ENCODE measurements at regions not wholly inside any gene's neighbourhood (a gene's known extent, or its start where the extent isn't known, plus 50 kb on each side); places are given as distances from the start of the nearest gene placed in this dataset.

DNA sequence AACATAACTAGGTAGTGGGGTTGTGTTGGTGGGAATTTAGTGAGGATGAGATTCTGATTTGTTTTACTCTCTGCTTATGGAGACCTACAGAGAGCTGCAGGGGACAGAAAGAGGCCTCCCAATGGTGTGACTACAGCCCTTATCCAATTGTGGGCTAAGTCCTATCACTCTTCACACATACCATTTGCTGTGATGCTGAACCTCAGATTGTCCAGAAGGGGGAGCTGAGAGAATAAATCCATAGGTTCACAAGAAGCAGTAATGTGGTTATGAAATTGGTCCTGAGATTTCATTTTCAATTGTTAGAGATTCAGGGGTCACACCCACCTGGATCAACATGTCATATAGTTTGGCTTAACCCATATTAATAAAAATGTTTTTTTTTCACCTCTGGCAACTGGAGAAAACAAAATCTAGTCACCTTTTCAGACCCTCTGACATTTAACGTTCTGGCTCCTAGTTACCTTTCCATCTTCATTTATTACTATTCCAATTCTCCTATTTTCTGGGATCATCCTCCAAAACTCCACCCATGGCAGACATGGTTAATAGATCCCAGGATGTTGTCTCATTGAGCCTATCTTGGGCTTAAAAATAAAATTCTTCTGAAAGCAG lies 53.3 kb upstream of the PTPN5 start:
- Histone ChIP-seq H3K27me3 (ENCODE audit: control insufficient read depth in 1 of 2, insufficient read depth in 2 of 2, low read length in 2 of 2) (no peaks in the 10 kb centered on the region), H3K4me1 (ENCODE audit: insufficient read depth, low read length) (no peaks in the 10 kb centered on the region), H3K4me2 (ENCODE audit: low read depth, low read length) (no peak overlapping the region), H2AFZ (ENCODE audit: low read length) (no peak overlapping the region), H4K20me1 (ENCODE audit: insufficient read depth, low read length) (no peaks in the 10 kb centered on the region), H3K27ac (ENCODE audit: extremely low read length, insufficient read depth, low read length) (no peak overlapping the region), H3K4me3 (replicated peaks in 1 of 3; ENCODE audit: insufficient read depth in 1 of 3, low read depth in 2 of 3, low read length in 3 of 3) (no peak overlapping the region), H3K36me3 (replicated peaks in 1 of 2; ENCODE audit: control insufficient read depth in 1 of 2, insufficient read depth in 2 of 2, low read length in 2 of 2) (no peaks in the 10 kb centered on the region), H3K9ac (ENCODE audit: insufficient read depth, low read depth, low read length) (no peak overlapping the region), H3K79me2 (ENCODE audit: insufficient read depth, low read length) (no peaks in the 10 kb centered on the region), H3K9me3 (ENCODE audit: low read length) (no peaks in the 10 kb centered on the region)
- intact Hi-C loops (cut with micrococcal nuclease; ENCODE audit: unreplicated experiment) (no loop called here), in situ Hi-C loops (cut with HindIII; ENCODE audit: extremely low pct_ligation_motif_present, low pct_unique_long_range_greater_than_20kb) (no loop called here)
- peak; percentile 37 for DNase-seq (ENCODE audit: low spot score)
- BruUV-seq (replicated peaks), result no TSS peak
- 44% methylated on average over 1 of the region's 1 CpG for WGBS (ENCODE audit: low lambda C conversion rate)
- ChIA-PET CTCF (ENCODE audit: low intra/inter-chr PET ratio, low total read pairs) (no interaction called here), POLR2A (no interaction called here)
- TF ChIP-seq, protein P1, sequence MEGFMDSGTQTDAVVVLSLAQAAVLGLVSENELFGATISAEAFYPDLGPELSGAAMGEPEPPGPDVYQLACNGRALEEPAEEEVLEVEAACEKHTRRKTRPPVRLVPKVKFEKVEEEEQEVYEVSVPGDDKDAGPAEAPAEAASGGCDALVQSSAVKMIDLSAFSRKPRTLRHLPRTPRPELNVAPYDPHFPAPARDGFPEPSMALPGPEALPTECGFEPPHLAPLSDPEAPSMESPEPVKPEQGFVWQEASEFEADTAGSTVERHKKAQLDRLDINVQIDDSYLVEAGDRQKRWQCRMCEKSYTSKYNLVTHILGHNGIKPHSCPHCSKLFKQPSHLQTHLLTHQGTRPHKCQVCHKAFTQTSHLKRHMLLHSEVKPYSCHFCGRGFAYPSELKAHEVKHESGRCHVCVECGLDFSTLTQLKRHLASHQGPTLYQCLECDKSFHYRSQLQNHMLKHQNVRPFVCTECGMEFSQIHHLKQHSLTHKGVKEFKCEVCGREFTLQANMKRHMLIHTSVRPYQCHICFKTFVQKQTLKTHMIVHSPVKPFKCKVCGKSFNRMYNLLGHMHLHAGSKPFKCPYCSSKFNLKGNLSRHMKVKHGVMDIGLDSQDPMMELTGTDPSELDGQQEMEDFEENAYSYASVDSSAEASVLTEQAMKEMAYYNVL (CRISPR knock-in tag; IDR thresholded peaks at IDR 0.05; ENCODE audit: borderline replicate concordance), result no peak
- TF ChIP-seq ZNF674 (CRISPR knock-in tag; IDR thresholded peaks at IDR 0.05; ENCODE audit: low read depth), result no peak
- no peak for TF ChIP-seq ZFX (CRISPR knock-in tag; IDR thresholded peaks at IDR 0.05; ENCODE audit: low read depth)
- 0 out of 2 replicates have a peak, but pooled peaks have one; percentile 23 for TF ChIP-seq STAG1 (CRISPR knock-in tag; IDR thresholded peaks at IDR 0.05)
- TF ChIP-seq ZSCAN30 (CRISPR knock-in tag; IDR thresholded peaks at IDR 0.05), result no peak
- TF ChIP-seq ZNF775 (CRISPR knock-in tag; IDR thresholded peaks at IDR 0.05; ENCODE audit: borderline replicate concordance), result no peak
- no peak for TF ChIP-seq MAFG (CRISPR knock-in tag; IDR thresholded peaks at IDR 0.05)
- TF ChIP-seq TAF15 (IDR thresholded peaks at IDR 0.05; ENCODE audit: low read depth, low read length, poor library complexity, severe bottlenecking), result no peak
- TF ChIP-seq, protein P2, sequence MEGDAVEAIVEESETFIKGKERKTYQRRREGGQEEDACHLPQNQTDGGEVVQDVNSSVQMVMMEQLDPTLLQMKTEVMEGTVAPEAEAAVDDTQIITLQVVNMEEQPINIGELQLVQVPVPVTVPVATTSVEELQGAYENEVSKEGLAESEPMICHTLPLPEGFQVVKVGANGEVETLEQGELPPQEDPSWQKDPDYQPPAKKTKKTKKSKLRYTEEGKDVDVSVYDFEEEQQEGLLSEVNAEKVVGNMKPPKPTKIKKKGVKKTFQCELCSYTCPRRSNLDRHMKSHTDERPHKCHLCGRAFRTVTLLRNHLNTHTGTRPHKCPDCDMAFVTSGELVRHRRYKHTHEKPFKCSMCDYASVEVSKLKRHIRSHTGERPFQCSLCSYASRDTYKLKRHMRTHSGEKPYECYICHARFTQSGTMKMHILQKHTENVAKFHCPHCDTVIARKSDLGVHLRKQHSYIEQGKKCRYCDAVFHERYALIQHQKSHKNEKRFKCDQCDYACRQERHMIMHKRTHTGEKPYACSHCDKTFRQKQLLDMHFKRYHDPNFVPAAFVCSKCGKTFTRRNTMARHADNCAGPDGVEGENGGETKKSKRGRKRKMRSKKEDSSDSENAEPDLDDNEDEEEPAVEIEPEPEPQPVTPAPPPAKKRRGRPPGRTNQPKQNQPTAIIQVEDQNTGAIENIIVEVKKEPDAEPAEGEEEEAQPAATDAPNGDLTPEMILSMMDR (CRISPR knock-in tag; IDR thresholded peaks at IDR 0.05), result peak; percentile 60
- TF ChIP-seq ZC3H4 (CRISPR knock-in tag; IDR thresholded peaks at IDR 0.05; ENCODE audit: borderline replicate concordance), result no peak
- FAIRE-seq, result peak; percentile 12
- peak; percentile 86 for ATAC-seq

Measured in HepG2 (cell line).